HepG2 (cell line): ENCODE measurements at regions not wholly inside any gene's neighbourhood (a gene's known extent, or its start where the extent isn't known, plus 50 kb on each side); places are given as distances from the start of the nearest gene placed in this dataset.
"Not testable (repeated sequence)": the region's sequence is repeated elsewhere in the genome, so short reads cannot be mapped to it uniquely, and the experiment has no call there.

Source experiments
- ATAC-seq: fragments of 200-7000 bp; cut with Tn5 transposase; 3 replicates; pipeline ENCODE4 v1.9.1; 2020; ENCODE audit warnings: mild to moderate bottlenecking, moderate library complexity
- BruUV-seq: library from RNA; stranded (reverse); fragments of 400-500 nt; replicated peaks from 2 replicates; lab custom pipeline; 2021; lab: Mats Ljungman, UMichigan
- CTCF ChIA-PET: fragments of 300-600 bp; formaldehyde crosslinking; extraction: SDS; loops from one replicate; lab custom pipeline; 2021; ENCODE audit warnings: low total read pairs, inconsistent platforms, low intra/inter-chr PET ratio; lab: Yijun Ruan, JAX
- POLR2A ChIA-PET: fragments of 350-600 bp; sonication (Branson Sonifier 250); formaldehyde crosslinking; loops from one replicate; lab custom pipeline; 2020; ENCODE audit warnings: antibody characterized with exemption, inconsistent platforms; lab: Yijun Ruan, JAX
- DNase-seq: peaks from one replicate; pipeline ENCODE4 v3.0.0-alpha.2; 2015; ENCODE audit warnings: low spot score
- FAIRE-seq: peaks from 3 replicates; lab custom pipeline; 2011; peaks lifted over from hg19 to GRCh38; lab: Jason Lieb, UNC
- H2AFZ ChIP-seq: one replicate; pipeline ENCODE4 v1.6.1; 2011; ENCODE audit warnings: low read length, inconsistent platforms
- H3K27ac ChIP-seq: fragments of 300-600 bp; 3 replicates; pipeline ENCODE4 v1.8.0; 2011; ENCODE audit warnings: mixed run types, mild to moderate bottlenecking, mixed read lengths, low read length, inconsistent platforms; ENCODE audit not compliant: insufficient read depth; ENCODE audit errors: extremely low read length
- H3K27me3 ChIP-seq, 2 experiments: fragments of 200-600 bp in 1 of 2; 2 replicates in 1 of 2; 3 replicates in 1 of 2; pipeline versions ENCODE4 v1.6.0 to v1.8.0; 2011; ENCODE audit warnings: low read length in 2 of 2, mild to moderate bottlenecking in 2 of 2, moderate library complexity in 2 of 2, inconsistent platforms in 1 of 2; ENCODE audit not compliant: insufficient read depth in 2 of 2, control insufficient read depth in 1 of 2
- H3K36me3 ChIP-seq, 2 experiments: fragments of 200-600 bp in 1 of 2; replicated peaks in 1 of 2; 2 replicates in 1 of 2; 3 replicates in 1 of 2; pipeline versions ENCODE4 v1.5.1 to v1.8.0; 2011; ENCODE audit warnings: low read length in 2 of 2, inconsistent platforms in 1 of 2; ENCODE audit not compliant: insufficient read depth in 2 of 2, control insufficient read depth in 1 of 2
- H3K4me1 ChIP-seq: 2 replicates; pipeline ENCODE4 v1.5.1; 2012; ENCODE audit warnings: low read length, inconsistent platforms; ENCODE audit not compliant: insufficient read depth
- H3K4me2 ChIP-seq: 2 replicates; pipeline ENCODE4 v1.6.0; 2011; ENCODE audit warnings: low read depth, low read length, inconsistent platforms
- H3K4me3 ChIP-seq, 3 experiments: fragments of 200-600 bp in 1 of 3; sonication (generic), shearing (Covaris generic) in 1 of 3; replicated peaks in 1 of 3; 2 replicates each; pipeline ENCODE4 v1.5.1; 2011 to 2016; ENCODE audit warnings: low read length in 3 of 3, inconsistent platforms in 2 of 3, low read depth in 2 of 3, mild to moderate bottlenecking in 2 of 3, control low read depth in 1 of 3, mixed read lengths in 1 of 3; ENCODE audit not compliant: insufficient read depth in 1 of 3
- H3K79me2 ChIP-seq: one replicate; pipeline ENCODE4 v1.6.1; 2011; ENCODE audit warnings: low read length, inconsistent platforms; ENCODE audit not compliant: insufficient read depth
- H3K9ac ChIP-seq: 2 replicates; pipeline ENCODE4 v1.6.0; 2011; ENCODE audit warnings: mild to moderate bottlenecking, low read depth, low read length, inconsistent platforms; ENCODE audit not compliant: insufficient read depth
- H3K9me3 ChIP-seq: 2 replicates; pipeline ENCODE4 v1.5.1; 2012; ENCODE audit warnings: mild to moderate bottlenecking, low read length
- H4K20me1 ChIP-seq: 2 replicates; pipeline ENCODE4 v1.6.0; 2011; ENCODE audit warnings: inconsistent platforms, mild to moderate bottlenecking, low read length, moderate library complexity; ENCODE audit not compliant: insufficient read depth
- AHR ChIP-seq: IDR thresholded peaks from 2 replicates; pipeline ENCODE4 v1.6.1; 2018; ENCODE audit warnings: missing genetic modification reagents, missing compliant biosample characterization
- HIC2 ChIP-seq: sonication (generic); formaldehyde crosslinking; IDR thresholded peaks from 2 replicates; pipeline ENCODE4 v1.9.0; 2022; ENCODE audit warnings: low read depth, missing genetic modification reagents
- MXI1 ChIP-seq: IDR thresholded peaks from 3 replicates; pipeline ENCODE4 v1.6.1; 2012; ENCODE audit warnings: low read depth, low read length, inconsistent platforms, borderline replicate concordance
- ZNF280D ChIP-seq: sonication (generic); formaldehyde crosslinking; IDR thresholded peaks from 2 replicates; pipeline ENCODE4 v1.5.1; 2020; ENCODE audit warnings: mild to moderate bottlenecking, missing genetic modification reagents
- ZNF34 ChIP-seq: sonication (generic); formaldehyde crosslinking; IDR thresholded peaks from 2 replicates; pipeline ENCODE4 v1.4.0; 2020; ENCODE audit warnings: mild to moderate bottlenecking, missing genetic modification reagents, borderline replicate concordance
- ZNF557 ChIP-seq: sonication (generic); formaldehyde crosslinking; IDR thresholded peaks from 2 replicates; pipeline ENCODE4 v1.4.0; 2020; ENCODE audit warnings: missing genetic modification reagents
- WGBS: methylation state at CpG from one replicate; pipeline ENCODE4 v1.1.6; 2017; ENCODE audit warnings: low lambda C conversion rate; 5-methylcytosine and 5-hydroxymethylcytosine counted together
- in situ Hi-C: cut with HindIII; loops from 2 replicates; pipeline ENCODE4 v1.10.0; 2017; ENCODE audit warnings: low pct_unique_long_range_greater_than_20kb; ENCODE audit not compliant: extremely low pct_ligation_motif_present
- intact Hi-C: fragments of 100-400 bp; cut with micrococcal nuclease; formaldehyde crosslinking; loops from one replicate; pipeline ENCODE4 v1.10.0; 2022; ENCODE audit not compliant: unreplicated experiment

GRCh38 chr3:194036842-194037241, 99.1 kb upstream of the HES1 start:
- H3K9ac ChIP-seq, result no peak overlapping the region
- H3K27ac ChIP-seq, result no peak overlapping the region
- H3K36me3 ChIP-seq, result no peaks in the 10 kb centered on the region
- no peak overlapping the region for H2AFZ ChIP-seq
- H3K4me1 ChIP-seq, result peaks cover 45% of the 10 kb centered on the region
- no peaks in the 10 kb centered on the region for H3K9me3 ChIP-seq
- in situ Hi-C loops, result no loop called here
- BruUV-seq, result no TSS peak
- CTCF ChIA-PET, result no interaction called here
- TF ChIP-seq AHR (no peak), ZNF557 (CRISPR knock-in tag) (no peak), MXI1 (no peak), ZNF34 (CRISPR knock-in tag) (no peak), ZNF280D (CRISPR knock-in tag) (no peak), HIC2 (no peak)
- POLR2A ChIA-PET, result no interaction called here
- no peak for DNase-seq
- H3K4me2 ChIP-seq, result no peak overlapping the region
- H3K79me2 ChIP-seq, result no peaks in the 10 kb centered on the region
- no peaks in the 10 kb centered on the region for H4K20me1 ChIP-seq
- intact Hi-C loops, result no loop called here
- H3K4me3 ChIP-seq, result no peak overlapping the region
- H3K27me3 ChIP-seq, result peaks cover 3 to 30% of the 10 kb centered on the region in 2 experiments; a peak in 4 of 5 replicates
- WGBS, result 82% methylated on average over 6 of the region's 6 CpGs
- no peak for FAIRE-seq
- no peak for ATAC-seq

GRCh38 chr3:194038346-194038745, 97.6 kb upstream of the HES1 start:
- BruUV-seq, H4K20me1 ChIP-seq, DNase-seq, ATAC-seq, H2AFZ ChIP-seq, H3K9me3 ChIP-seq, in situ Hi-C loops, H3K4me3 ChIP-seq, CTCF ChIA-PET, intact Hi-C loops, H3K9ac ChIP-seq, H3K27ac ChIP-seq, H3K36me3 ChIP-seq, H3K4me2 ChIP-seq, H3K79me2 ChIP-seq, FAIRE-seq: not testable (repeated sequence)
- POLR2A ChIA-PET, result interaction anchor here (0.7 to 0.9 kb wide), 2 partner anchors 20 to 37 kb away, joined by 4 read pairs; no protein-coding TSS in a partner anchor
- H3K4me1 ChIP-seq, result peaks cover 42% of the 10 kb centered on the region
- 30% methylated on average over 11 of the region's 13 CpGs for WGBS
- peaks cover 3 to 32% of the 10 kb centered on the region in 2 experiments; a peak in 4 of 5 replicates for H3K27me3 ChIP-seq
